Suprapubic skin (tissue), 4 donors: ENCODE measurements at regions not wholly inside any gene's neighbourhood (a gene's known extent, or its start where the extent isn't known, plus 50 kb on each side); places are given as distances from the start of the nearest gene placed in this dataset.

Experiments
- DNase-seq, 2 donors: peaks; one replicate each; pipeline ENCODE4 v3.0.0-alpha.2; 2019; ENCODE audit warnings: low spot score in 2 of 2
- H3K27ac ChIP-seq: fragments of 200-600 bp; sonication (generic); one replicate; pipeline ENCODE4 v1.5.1; 2019
- H3K27me3 ChIP-seq: fragments of 200-600 bp; sonication (generic); one replicate; pipeline ENCODE4 v1.5.1; 2019
- H3K36me3 ChIP-seq: fragments of 200-600 bp; sonication (generic); one replicate; pipeline ENCODE4 v1.5.1; 2019
- H3K4me1 ChIP-seq: fragments of 200-600 bp; sonication (generic); one replicate; pipeline ENCODE4 v1.5.1; 2019
- H3K4me3 ChIP-seq: fragments of 200-600 bp; sonication (generic); one replicate; pipeline ENCODE4 v1.5.1; 2019; ENCODE audit warnings: mild to moderate bottlenecking
- H3K9me3 ChIP-seq: fragments of 200-600 bp; sonication (generic); one replicate; pipeline ENCODE4 v1.5.1; 2019
- EP300 ChIP-seq: sonication (generic); formaldehyde crosslinking; IDR thresholded peaks from one replicate; pipeline ENCODE4 v1.6.1; 2017; ENCODE audit warnings: antibody characterized with exemption
- POLR2A ChIP-seq, 2 donors: fragments of 450-650 bp; IDR thresholded peaks; one replicate each; pipeline ENCODE4 v1.6.1; 2017; ENCODE audit warnings: antibody characterized with exemption in 2 of 2, mild to moderate bottlenecking in 2 of 2, moderate library complexity in 2 of 2
- POLR2AphosphoS5 ChIP-seq, 3 donors: sonication (generic); formaldehyde crosslinking; IDR thresholded peaks; one replicate each; pipeline ENCODE4 v1.6.1; 2017; ENCODE audit warnings: antibody characterized with exemption in 3 of 3
- WGBS: methylation state at CpG from one replicate; pipeline ENCODE4 v1.1.5; 2018; 5-methylcytosine and 5-hydroxymethylcytosine counted together
- TF ChIP-seq, protein P1 (sequence below), 2 donors: fragments of 200-600 bp in 1 of 2; fragments of 450-650 bp in 1 of 2; sonication (generic) in 1 of 2; IDR thresholded peaks; one replicate each; pipeline ENCODE4 v1.5.1; 2016 to 2019; ENCODE audit warnings: antibody characterized with exemption in 2 of 2, mild to moderate bottlenecking in 1 of 2, moderate library complexity in 1 of 2

DNA sequence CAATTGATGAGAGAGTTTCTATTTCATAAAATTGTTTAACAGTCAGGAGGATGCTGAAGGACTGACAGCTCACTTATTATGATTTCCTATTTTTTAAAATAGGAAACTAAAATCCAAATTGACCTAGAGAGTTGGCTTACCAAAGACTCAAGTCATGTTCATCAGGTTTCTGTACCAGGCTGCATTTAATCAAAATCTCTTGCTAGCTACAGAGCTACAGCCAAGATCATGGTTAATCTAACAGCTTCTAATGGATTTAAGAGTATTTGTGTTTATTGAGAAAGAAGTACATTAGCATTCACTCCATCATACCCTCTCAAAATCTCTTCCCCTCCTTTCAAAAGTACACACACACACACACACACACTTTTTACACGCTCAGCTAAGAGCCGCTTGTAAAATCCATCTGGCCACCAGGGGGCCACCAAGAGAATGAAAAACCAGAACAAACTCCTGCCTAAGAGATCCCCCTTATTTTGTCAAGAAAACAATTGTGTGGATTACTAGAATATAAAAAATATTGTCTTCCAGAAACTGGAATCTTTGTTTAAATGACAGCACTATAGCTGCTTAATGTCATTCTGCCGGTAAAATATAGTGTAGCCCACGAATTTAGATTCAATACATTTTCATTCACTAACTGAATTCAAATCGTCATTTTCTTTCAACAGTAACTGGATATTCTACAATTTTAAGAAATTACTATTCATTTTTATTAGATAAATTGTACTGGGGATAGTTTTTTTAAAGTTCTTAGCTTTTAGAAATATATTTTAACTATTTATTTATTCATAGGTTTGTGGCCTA, 334.0 kb downstream of the BTG1 start:
- TF ChIP-seq EP300: no peak
- TF ChIP-seq, protein P1, sequence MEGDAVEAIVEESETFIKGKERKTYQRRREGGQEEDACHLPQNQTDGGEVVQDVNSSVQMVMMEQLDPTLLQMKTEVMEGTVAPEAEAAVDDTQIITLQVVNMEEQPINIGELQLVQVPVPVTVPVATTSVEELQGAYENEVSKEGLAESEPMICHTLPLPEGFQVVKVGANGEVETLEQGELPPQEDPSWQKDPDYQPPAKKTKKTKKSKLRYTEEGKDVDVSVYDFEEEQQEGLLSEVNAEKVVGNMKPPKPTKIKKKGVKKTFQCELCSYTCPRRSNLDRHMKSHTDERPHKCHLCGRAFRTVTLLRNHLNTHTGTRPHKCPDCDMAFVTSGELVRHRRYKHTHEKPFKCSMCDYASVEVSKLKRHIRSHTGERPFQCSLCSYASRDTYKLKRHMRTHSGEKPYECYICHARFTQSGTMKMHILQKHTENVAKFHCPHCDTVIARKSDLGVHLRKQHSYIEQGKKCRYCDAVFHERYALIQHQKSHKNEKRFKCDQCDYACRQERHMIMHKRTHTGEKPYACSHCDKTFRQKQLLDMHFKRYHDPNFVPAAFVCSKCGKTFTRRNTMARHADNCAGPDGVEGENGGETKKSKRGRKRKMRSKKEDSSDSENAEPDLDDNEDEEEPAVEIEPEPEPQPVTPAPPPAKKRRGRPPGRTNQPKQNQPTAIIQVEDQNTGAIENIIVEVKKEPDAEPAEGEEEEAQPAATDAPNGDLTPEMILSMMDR (IDR thresholded peaks at IDR 0.05): peak; percentile 67 to 69
- H3K9me3 ChIP-seq: no peaks in the 10 kb centered on the region
- WGBS: 62% methylated on average over 5 of the region's 5 CpGs
- H3K4me3 ChIP-seq: no peak overlapping the region
- no peaks in the 10 kb centered on the region for H3K27me3 ChIP-seq
- no peak overlapping the region for H3K27ac ChIP-seq
- H3K4me1 ChIP-seq: peaks cover 8% of the 10 kb centered on the region
- no peaks in the 10 kb centered on the region for H3K36me3 ChIP-seq
- peak in 1 of 2 donors; percentile 79 for DNase-seq

DNA sequence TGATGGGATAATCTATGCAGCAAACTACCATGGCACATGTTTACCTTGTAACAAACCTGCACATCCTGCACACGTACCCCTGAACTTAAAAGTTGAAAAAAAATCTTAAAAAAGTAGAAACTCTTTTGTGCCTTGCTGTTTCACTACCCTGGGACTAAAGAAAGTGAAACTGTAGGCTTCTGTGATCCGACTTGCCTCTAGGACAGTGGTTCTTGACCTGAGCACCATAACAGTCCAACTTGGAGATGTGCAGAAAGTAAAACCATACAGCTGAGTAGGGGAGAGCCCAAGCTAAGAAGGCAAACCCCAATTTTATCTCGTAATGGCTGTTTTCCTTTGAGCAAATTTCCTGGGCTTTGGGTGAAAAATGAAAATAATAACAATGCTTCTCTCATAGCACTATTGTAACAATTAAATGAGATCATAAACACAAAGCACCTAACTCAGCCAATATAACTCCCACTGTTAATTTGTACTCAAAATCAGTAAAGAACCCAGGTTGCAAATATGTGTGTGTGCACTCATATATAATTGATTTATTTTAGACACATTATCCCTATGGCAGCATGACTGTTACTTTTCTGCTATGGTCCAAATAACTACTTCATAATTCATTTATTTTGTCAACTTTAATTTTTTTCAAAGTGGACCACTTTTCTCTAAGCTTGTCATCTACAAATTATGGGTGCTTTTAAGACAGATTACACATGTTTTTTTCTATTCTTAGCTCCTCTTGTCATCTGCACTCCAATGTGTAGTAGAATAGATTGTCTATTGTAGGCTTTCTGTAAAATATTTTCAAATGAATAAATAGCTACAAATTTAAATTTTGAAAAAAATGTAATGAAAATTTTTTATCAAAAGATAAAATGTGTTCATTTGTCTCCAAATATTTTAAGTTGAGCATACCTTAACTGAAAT, 334.9 kb downstream of the BTG1 start:
- 98% methylated on average over 3 of the region's 3 CpGs for WGBS

DNA sequence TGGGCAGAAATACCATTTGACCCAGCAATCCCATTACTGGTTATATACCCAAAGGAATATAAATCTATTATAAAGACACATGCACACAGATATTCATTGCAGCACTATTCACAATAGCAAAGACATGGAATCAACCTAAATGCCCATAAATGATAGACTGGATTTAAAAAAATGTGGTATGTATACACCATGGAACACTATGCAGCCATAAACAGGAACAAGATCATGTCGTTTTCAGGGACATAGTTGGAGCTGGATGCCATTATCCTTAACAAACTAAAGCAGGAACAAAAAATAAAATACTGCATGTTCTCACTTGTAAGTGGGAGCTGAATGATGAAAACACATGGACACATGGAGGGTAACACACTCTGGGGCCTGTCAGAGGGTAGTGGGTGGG, 335.6 kb downstream of the BTG1 start:
- Histone ChIP-seq H3K27me3 (no peaks in the 10 kb centered on the region), H3K4me1 (peaks cover 8% of the 10 kb centered on the region), H3K4me3 (no peak overlapping the region), H3K36me3 (no peaks in the 10 kb centered on the region), H3K9me3 (no peaks in the 10 kb centered on the region), H3K27ac (no peak overlapping the region)
- TF ChIP-seq EP300: no peak
- TF ChIP-seq, protein P1 (IDR thresholded peaks at IDR 0.05): no peak
- TF ChIP-seq POLR2A (IDR thresholded peaks at IDR 0.05): no peak
- no peak for TF ChIP-seq POLR2AphosphoS5 (IDR thresholded peaks at IDR 0.05)
- 82% methylated on average over 1 of the region's 1 CpG for WGBS
- DNase-seq: no peak

More for the DNA sequence above, 334.9 kb downstream of the BTG1 start:
- DNase-seq: no peak
- Histone ChIP-seq H3K9me3 (no peaks in the 10 kb centered on the region), H3K27me3 (no peaks in the 10 kb centered on the region), H3K36me3 (no peaks in the 10 kb centered on the region), H3K4me1 (peaks cover 8% of the 10 kb centered on the region), H3K27ac (no peak overlapping the region), H3K4me3 (no peak overlapping the region)
- TF ChIP-seq POLR2A (IDR thresholded peaks at IDR 0.05) (no peak), POLR2AphosphoS5 (IDR thresholded peaks at IDR 0.05) (no peak), EP300 (no peak)
- TF ChIP-seq, protein P1 (IDR thresholded peaks at IDR 0.05): no peak

DNA sequence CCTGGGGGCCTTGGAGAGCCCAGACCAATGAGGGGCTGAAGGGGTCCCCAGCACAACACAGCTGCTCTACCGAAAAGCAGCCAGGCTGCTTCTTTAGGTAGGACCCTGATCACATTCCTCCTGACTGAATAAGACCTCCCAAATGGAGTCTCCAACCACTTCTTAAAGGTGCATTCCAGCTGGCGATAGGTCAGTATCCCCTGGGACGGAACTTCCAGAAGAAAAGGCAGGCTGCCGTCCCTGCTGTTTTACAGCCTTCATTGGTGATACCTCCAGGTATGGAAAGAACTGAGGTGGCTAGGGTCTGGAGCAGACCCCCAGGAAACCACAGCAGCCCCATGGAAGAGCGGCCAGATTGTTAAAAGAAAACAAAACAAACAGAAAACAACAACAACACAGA, 340.6 kb downstream of the BTG1 start:
- H3K27ac ChIP-seq: no peak overlapping the region
- H3K4me3 ChIP-seq: no peak overlapping the region
- WGBS: over 99% methylated on average over 5 of the region's 5 CpGs
- no peaks in the 10 kb centered on the region for H3K4me1 ChIP-seq
- no peak for DNase-seq
- H3K36me3 ChIP-seq: no peaks in the 10 kb centered on the region
- H3K27me3 ChIP-seq: no peaks in the 10 kb centered on the region
- TF ChIP-seq, protein P1 (IDR thresholded peaks at IDR 0.05): no peak
- TF ChIP-seq POLR2AphosphoS5 (IDR thresholded peaks at IDR 0.05): no peak
- TF ChIP-seq EP300: no peak
- TF ChIP-seq POLR2A (IDR thresholded peaks at IDR 0.05): no peak
- H3K9me3 ChIP-seq: no peaks in the 10 kb centered on the region

DNA sequence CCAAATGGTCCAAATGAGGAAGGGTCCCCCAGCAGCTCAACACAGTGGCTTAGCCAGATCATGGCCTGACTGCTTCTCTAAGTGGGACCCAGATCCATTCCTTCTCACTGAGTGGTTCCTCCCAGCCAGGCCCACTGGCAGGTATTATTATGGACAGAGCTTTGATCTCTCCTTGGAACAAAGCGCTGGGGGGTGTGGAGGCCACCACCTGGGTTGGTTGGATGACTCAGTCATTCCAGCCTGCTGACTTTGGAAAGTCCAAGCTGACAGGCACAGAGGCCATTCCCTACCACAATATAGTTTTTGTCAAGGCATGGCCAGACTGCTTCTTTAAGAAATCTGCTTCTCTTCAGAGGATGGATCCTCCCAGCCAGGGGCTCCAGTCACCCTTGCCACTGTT, 341.1 kb downstream of the BTG1 start:
- Histone ChIP-seq H3K9me3 (no peaks in the 10 kb centered on the region), H3K4me3 (no peak overlapping the region), H3K36me3 (no peaks in the 10 kb centered on the region), H3K27ac (no peak overlapping the region), H3K4me1 (no peaks in the 10 kb centered on the region), H3K27me3 (no peaks in the 10 kb centered on the region)
- DNase-seq: no peak
- TF ChIP-seq POLR2AphosphoS5 (IDR thresholded peaks at IDR 0.05) (no peak), POLR2A (IDR thresholded peaks at IDR 0.05) (no peak)
- TF ChIP-seq, protein P1 (IDR thresholded peaks at IDR 0.05): no peak
- WGBS: no CpG with 5 or more reads among the region's 1 CpG
